Endothelial cell of umbilical vein (primary cell): ENCODE measurements at regions not wholly inside any gene's neighbourhood (a gene's known extent, or its start where the extent isn't known, plus 50 kb on each side); places are given as distances from the start of the nearest gene placed in this dataset.

ENCODE experiments used
- EZH2 ChIP-seq: IDR thresholded peaks from 2 replicates; pipeline ENCODE4 v1.6.1; 2012; ENCODE audit warnings: borderline replicate concordance, low read depth, mild to moderate bottlenecking, moderate library complexity, low read length, inconsistent platforms; ENCODE audit not compliant: severe bottlenecking
- POLR2AphosphoS5 ChIP-seq: IDR thresholded peaks from 2 replicates; pipeline ENCODE4 v1.6.1; 2012; ENCODE audit warnings: low read depth, mild to moderate bottlenecking, control low read depth, low read length, moderate library complexity; ENCODE audit not compliant: insufficient read depth
- TF ChIP-seq, protein P1 (sequence below), 2 donors: IDR thresholded peaks; 1 replicate in 1 of 2; 2 replicates in 1 of 2; pipeline ENCODE4 v1.5.1; 2011; ENCODE audit warnings: low read length in 2 of 2, mild to moderate bottlenecking in 2 of 2, moderate library complexity in 2 of 2, control low read depth in 1 of 2, inconsistent platforms in 1 of 2, low read depth in 1 of 2; ENCODE audit not compliant: insufficient read depth in 1 of 2; ENCODE audit errors: extremely low read depth in 1 of 2

DNA sequence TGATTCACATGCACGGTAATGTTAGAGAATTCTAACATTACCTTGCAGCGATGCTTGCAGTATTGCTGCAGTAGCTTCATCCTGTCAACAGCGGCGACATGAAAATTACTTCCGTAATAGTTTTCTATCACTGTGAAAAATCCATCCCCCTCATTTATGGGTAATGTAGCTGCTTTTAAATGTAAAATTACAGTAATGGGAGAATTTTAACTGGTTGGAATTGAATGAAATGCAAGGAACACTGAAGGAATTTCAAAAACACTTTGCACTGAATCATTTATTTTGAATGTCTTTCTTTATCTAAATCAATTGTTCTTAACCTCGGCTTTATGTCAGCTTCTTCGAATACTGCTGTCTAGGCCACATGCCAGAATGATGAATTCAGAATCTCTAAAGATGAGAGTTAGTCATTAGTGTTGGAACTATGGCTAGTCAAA, 102.4 kb upstream of the HIVEP1 start:
- TF ChIP-seq POLR2AphosphoS5 (no peak), EZH2 (no peak)
- TF ChIP-seq, protein P1, sequence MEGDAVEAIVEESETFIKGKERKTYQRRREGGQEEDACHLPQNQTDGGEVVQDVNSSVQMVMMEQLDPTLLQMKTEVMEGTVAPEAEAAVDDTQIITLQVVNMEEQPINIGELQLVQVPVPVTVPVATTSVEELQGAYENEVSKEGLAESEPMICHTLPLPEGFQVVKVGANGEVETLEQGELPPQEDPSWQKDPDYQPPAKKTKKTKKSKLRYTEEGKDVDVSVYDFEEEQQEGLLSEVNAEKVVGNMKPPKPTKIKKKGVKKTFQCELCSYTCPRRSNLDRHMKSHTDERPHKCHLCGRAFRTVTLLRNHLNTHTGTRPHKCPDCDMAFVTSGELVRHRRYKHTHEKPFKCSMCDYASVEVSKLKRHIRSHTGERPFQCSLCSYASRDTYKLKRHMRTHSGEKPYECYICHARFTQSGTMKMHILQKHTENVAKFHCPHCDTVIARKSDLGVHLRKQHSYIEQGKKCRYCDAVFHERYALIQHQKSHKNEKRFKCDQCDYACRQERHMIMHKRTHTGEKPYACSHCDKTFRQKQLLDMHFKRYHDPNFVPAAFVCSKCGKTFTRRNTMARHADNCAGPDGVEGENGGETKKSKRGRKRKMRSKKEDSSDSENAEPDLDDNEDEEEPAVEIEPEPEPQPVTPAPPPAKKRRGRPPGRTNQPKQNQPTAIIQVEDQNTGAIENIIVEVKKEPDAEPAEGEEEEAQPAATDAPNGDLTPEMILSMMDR (IDR thresholded peaks at IDR 0.05; ENCODE audit: extremely low read depth in 1 of 2, insufficient read depth in 1 of 2, low read depth in 1 of 2, low read length in 2 of 2) = no peak
